GM23338 (cell line): ENCODE measurements at regions not wholly inside any gene's neighbourhood (a gene's known extent, or its start where the extent isn't known, plus 50 kb on each side); places are given as distances from the start of the nearest gene placed in this dataset.

Experiments
- ATAC-seq: fragments of 200-7000 bp; cut with Tn5 transposase; 3 replicates; pipeline ENCODE4 v1.9.1; 2020
- DNase-seq: peaks from one replicate; pipeline ENCODE4 v3.0.0-alpha.2; 2015; ENCODE audit warnings: low spot score
- H2AFZ ChIP-seq: fragments of 200-600 bp; sonication (generic); 2 replicates; pipeline ENCODE4 v1.8.0; 2016; ENCODE audit warnings: antibody characterized with exemption, mild to moderate bottlenecking, moderate library complexity
- H3F3A ChIP-seq: fragments of 200-600 bp; sonication (generic); replicated peaks from 2 replicates; pipeline ENCODE4 v1.8.0; 2017; ENCODE audit warnings: antibody characterized with exemption, mixed run types, low read depth
- H3K27ac ChIP-seq: fragments of 200-600 bp; sonication (generic); 2 replicates; pipeline ENCODE4 v1.6.1; 2016; ENCODE audit warnings: low read depth
- H3K27me3 ChIP-seq: fragments of 200-600 bp; sonication (generic); 2 replicates; pipeline ENCODE4 v1.8.0; 2016; ENCODE audit warnings: mild to moderate bottlenecking, mixed run types, moderate library complexity; ENCODE audit not compliant: insufficient read depth
- H3K36me3 ChIP-seq: fragments of 200-600 bp; sonication (generic); 2 replicates; pipeline ENCODE4 v1.8.0; 2016; ENCODE audit warnings: mild to moderate bottlenecking; ENCODE audit not compliant: insufficient read depth
- H3K4me1 ChIP-seq: fragments of 200-600 bp; sonication (generic); 2 replicates; pipeline ENCODE4 v1.8.0; 2016; ENCODE audit warnings: mild to moderate bottlenecking, moderate library complexity; ENCODE audit not compliant: insufficient read depth
- H3K4me2 ChIP-seq: fragments of 200-600 bp; sonication (generic); 2 replicates; pipeline ENCODE4 v1.7.1; 2017; ENCODE audit warnings: mixed run types
- H3K4me3 ChIP-seq: fragments of 200-600 bp; sonication (generic); 2 replicates; pipeline ENCODE4 v1.6.1; 2016; ENCODE audit warnings: mixed run types
- H3K79me2 ChIP-seq: fragments of 200-600 bp; sonication (generic); replicated peaks from 2 replicates; pipeline ENCODE4 v1.8.0; 2017; ENCODE audit warnings: mild to moderate bottlenecking; ENCODE audit not compliant: insufficient read depth
- H3K9me2 ChIP-seq: fragments of 200-600 bp; sonication (generic); 2 replicates; pipeline ENCODE4 v1.8.0; 2017; ENCODE audit not compliant: insufficient read depth
- H4K20me1 ChIP-seq: fragments of 200-600 bp; sonication (generic); replicated peaks from 2 replicates; pipeline ENCODE4 v1.8.0; 2017; ENCODE audit warnings: mild to moderate bottlenecking; ENCODE audit not compliant: insufficient read depth
- H3K27ac Mint-ChIP-seq: 2 replicates; pipeline ENCODE4 v1.8.0; 2020; ENCODE audit warnings: inconsistent platforms, mild to moderate bottlenecking, moderate library complexity, mixed read lengths
- H3K27me3 Mint-ChIP-seq: 3 replicates; pipeline ENCODE4 v1.8.0; 2022; ENCODE audit warnings: low read depth, mild to moderate bottlenecking, moderate library complexity, mixed read lengths, inconsistent platforms; ENCODE audit not compliant: insufficient read depth, poor library complexity
- H3K36me3 Mint-ChIP-seq: 3 replicates; pipeline ENCODE4 v1.8.0; 2021; ENCODE audit warnings: low read depth, mild to moderate bottlenecking, inconsistent platforms, moderate library complexity, mixed read lengths
- H3K4me1 Mint-ChIP-seq: 3 replicates; pipeline ENCODE4 v1.8.0; 2020; ENCODE audit warnings: mild to moderate bottlenecking, inconsistent platforms, mixed read lengths
- H3K4me3 Mint-ChIP-seq: 3 replicates; pipeline ENCODE4 v1.8.0; 2021; ENCODE audit warnings: moderate library complexity, mild to moderate bottlenecking, inconsistent platforms, mixed read lengths
- H3K9me3 Mint-ChIP-seq: 3 replicates; pipeline ENCODE4 v1.8.0; 2020; ENCODE audit warnings: moderate library complexity, mild to moderate bottlenecking, inconsistent platforms, mixed read lengths
- CREB1 ChIP-seq: fragments of 250-450 bp; sonication (Bioruptor Pico); IDR thresholded peaks from 2 replicates; pipeline ENCODE4 v1.5.0; 2020; ENCODE audit warnings: low read depth, mild to moderate bottlenecking, moderate library complexity
- EZH2 ChIP-seq: fragments of 200-600 bp; sonication (generic); IDR thresholded peaks from one replicate; pipeline ENCODE4 v1.8.0; 2017; ENCODE audit warnings: antibody characterized with exemption, mild to moderate bottlenecking, low read depth; ENCODE audit not compliant: unreplicated experiment
- EZH2phosphoT487 ChIP-seq: fragments of 200-600 bp; sonication (generic); IDR thresholded peaks from one replicate; pipeline ENCODE4 v1.8.1; 2018; ENCODE audit warnings: antibody characterized with exemption; ENCODE audit not compliant: unreplicated experiment
- JUNB ChIP-seq: IDR thresholded peaks from one replicate; pipeline ENCODE4 v1.6.1; 2016; ENCODE audit warnings: antibody characterized with exemption; ENCODE audit not compliant: unreplicated experiment
- NANOG ChIP-seq: IDR thresholded peaks from 2 replicates; pipeline ENCODE4 v1.6.1; 2016; ENCODE audit warnings: antibody characterized with exemption, borderline replicate concordance
- POLR2AphosphoS5 ChIP-seq: IDR thresholded peaks from 2 replicates; pipeline ENCODE4 v1.6.1; 2016; ENCODE audit warnings: antibody characterized with exemption, low read depth
- STAT1 ChIP-seq: IDR thresholded peaks from one replicate; pipeline ENCODE4 v1.6.1; 2016; ENCODE audit warnings: antibody characterized with exemption; ENCODE audit not compliant: unreplicated experiment
- ZNF114 ChIP-seq: fragments of 250-450 bp; sonication (Bioruptor Pico); IDR thresholded peaks from 2 replicates; pipeline ENCODE4 v1.5.0; 2020; ENCODE audit warnings: mild to moderate bottlenecking, moderate library complexity
- ZNF331 ChIP-seq: fragments of 250-450 bp; sonication (Bioruptor Pico); IDR thresholded peaks from 2 replicates; pipeline ENCODE4 v1.5.0; 2020; ENCODE audit warnings: low read depth, mild to moderate bottlenecking, moderate library complexity
- TF ChIP-seq, protein P1 (sequence below): fragments of 250-450 bp; sonication (Bioruptor Pico); IDR thresholded peaks from 2 replicates; pipeline ENCODE4 v1.5.0; 2020; ENCODE audit warnings: mild to moderate bottlenecking, moderate library complexity
- TF ChIP-seq, protein P2 (sequence below): IDR thresholded peaks from 2 replicates; pipeline ENCODE4 v1.6.1; 2016; ENCODE audit warnings: antibody characterized with exemption
- TF ChIP-seq, protein P3 (sequence below), 2 experiments: fragments of 200-600 bp in 1 of 2; sonication (generic) in 1 of 2; conservative IDR thresholded peaks; 2 replicates each; pipeline versions ENCODE4 v1.5.1 to v1.6.1; 2016 to 2017; ENCODE audit warnings: antibody characterized with exemption in 2 of 2, low read depth in 2 of 2, mild to moderate bottlenecking in 2 of 2, moderate library complexity in 1 of 2

DNA sequence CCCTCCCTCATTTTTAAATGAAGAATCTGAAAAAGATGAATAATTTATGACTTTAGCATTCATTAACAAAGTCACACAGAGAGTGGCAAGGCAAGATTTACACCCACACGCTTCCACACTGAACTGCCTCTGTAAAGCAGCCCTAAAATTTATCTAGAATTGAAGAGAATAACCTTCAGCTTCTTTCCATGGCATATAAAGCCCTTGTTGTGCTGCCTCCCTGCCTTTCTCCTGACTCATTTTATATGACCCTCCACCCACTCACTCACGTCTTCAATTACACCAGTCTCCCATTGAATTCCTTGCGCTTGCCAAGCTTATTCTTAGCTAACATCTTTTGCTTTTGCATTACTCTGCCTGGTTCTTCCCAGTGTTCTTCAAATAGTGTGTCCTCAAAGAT is 2649.3 kb downstream of the PCDH7 start:
- Mint-ChIP-seq H3K4me1 (peaks cover 4% of the 10 kb centered on the region; the same call in 2 of the 3 replicates), H3K27me3 (no peaks in the 10 kb centered on the region), H3K27ac (no peak overlapping the region), H3K9me3 (peaks cover 11% of the 10 kb centered on the region), H3K4me3 (no peak overlapping the region), H3K36me3 (peaks cover 3% of the 10 kb centered on the region; the same call in 1 of the 3 replicates)
- H3K9me2 ChIP-seq = 0 out of 2 replicates have a peak, but pooled peaks cover 5% of the 10 kb centered on the region
- H3K27ac ChIP-seq = no peak overlapping the region
- H3K36me3 ChIP-seq = no peaks in the 10 kb centered on the region
- H3K4me2 ChIP-seq = no peak overlapping the region
- no peaks in the 10 kb centered on the region for H4K20me1 ChIP-seq
- DNase-seq = no peak
- peak overlapping the region; percentile 94; the same call in 1 of the 2 replicates for H2AFZ ChIP-seq
- no peaks in the 10 kb centered on the region for H3K27me3 ChIP-seq
- no peaks in the 10 kb centered on the region for H3K79me2 ChIP-seq
- H3K4me1 ChIP-seq = no peaks in the 10 kb centered on the region
- TF ChIP-seq STAT1 (no peak), ZNF331 (no peak), JUNB (no peak), EZH2phosphoT487 (no peak), POLR2AphosphoS5 (no peak), NANOG (no peak), CREB1 (CRISPR knock-in tag) (no peak), EZH2 (no peak), ZNF114 (CRISPR knock-in tag) (no peak)
- TF ChIP-seq, protein P1, sequence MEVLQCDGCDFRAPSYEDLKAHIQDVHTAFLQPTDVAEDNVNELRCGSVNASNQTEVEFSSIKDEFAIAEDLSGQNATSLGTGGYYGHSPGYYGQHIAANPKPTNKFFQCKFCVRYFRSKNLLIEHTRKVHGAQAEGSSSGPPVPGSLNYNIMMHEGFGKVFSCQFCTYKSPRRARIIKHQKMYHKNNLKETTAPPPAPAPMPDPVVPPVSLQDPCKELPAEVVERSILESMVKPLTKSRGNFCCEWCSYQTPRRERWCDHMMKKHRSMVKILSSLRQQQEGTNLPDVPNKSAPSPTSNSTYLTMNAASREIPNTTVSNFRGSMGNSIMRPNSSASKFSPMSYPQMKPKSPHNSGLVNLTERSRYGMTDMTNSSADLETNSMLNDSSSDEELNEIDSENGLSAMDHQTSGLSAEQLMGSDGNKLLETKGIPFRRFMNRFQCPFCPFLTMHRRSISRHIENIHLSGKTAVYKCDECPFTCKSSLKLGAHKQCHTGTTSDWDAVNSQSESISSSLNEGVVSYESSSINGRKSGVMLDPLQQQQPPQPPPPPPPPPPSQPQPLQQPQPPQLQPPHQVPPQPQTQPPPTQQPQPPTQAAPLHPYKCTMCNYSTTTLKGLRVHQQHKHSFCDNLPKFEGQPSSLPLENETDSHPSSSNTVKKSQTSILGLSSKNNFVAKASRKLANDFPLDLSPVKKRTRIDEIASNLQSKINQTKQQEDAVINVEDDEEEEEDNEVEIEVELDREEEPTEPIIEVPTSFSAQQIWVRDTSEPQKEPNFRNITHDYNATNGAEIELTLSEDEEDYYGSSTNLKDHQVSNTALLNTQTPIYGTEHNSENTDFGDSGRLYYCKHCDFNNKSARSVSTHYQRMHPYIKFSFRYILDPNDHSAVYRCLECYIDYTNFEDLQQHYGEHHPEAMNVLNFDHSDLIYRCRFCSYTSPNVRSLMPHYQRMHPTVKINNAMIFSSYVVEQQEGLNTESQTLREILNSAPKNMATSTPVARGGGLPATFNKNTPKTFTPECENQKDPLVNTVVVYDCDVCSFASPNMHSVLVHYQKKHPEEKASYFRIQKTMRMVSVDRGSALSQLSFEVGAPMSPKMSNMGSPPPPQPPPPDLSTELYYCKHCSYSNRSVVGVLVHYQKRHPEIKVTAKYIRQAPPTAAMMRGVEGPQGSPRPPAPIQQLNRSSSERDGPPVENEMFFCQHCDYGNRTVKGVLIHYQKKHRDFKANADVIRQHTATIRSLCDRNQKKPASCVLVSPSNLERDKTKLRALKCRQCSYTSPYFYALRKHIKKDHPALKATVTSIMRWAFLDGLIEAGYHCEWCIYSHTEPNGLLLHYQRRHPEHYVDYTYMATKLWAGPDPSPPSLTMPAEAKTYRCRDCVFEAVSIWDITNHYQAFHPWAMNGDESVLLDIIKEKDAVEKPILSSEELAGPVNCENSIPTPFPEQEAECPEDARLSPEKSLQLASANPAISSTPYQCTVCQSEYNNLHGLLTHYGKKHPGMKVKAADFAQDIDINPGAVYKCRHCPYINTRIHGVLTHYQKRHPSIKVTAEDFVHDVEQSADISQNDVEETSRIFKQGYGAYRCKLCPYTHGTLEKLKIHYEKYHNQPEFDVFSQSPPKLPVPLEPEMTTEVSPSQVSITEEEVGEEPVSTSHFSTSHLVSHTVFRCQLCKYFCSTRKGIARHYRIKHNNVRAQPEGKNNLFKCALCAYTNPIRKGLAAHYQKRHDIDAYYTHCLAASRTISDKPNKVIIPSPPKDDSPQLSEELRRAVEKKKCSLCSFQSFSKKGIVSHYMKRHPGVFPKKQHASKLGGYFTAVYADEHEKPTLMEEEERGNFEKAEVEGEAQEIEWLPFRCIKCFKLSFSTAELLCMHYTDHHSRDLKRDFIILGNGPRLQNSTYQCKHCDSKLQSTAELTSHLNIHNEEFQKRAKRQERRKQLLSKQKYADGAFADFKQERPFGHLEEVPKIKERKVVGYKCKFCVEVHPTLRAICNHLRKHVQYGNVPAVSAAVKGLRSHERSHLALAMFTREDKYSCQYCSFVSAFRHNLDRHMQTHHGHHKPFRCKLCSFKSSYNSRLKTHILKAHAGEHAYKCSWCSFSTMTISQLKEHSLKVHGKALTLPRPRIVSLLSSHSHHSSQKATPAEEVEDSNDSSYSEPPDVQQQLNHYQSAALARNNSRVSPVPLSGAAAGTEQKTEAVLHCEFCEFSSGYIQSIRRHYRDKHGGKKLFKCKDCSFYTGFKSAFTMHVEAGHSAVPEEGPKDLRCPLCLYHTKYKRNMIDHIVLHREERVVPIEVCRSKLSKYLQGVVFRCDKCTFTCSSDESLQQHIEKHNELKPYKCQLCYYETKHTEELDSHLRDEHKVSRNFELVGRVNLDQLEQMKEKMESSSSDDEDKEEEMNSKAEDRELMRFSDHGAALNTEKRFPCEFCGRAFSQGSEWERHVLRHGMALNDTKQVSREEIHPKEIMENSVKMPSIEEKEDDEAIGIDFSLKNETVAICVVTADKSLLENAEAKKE = no peak
- TF ChIP-seq, protein P2, sequence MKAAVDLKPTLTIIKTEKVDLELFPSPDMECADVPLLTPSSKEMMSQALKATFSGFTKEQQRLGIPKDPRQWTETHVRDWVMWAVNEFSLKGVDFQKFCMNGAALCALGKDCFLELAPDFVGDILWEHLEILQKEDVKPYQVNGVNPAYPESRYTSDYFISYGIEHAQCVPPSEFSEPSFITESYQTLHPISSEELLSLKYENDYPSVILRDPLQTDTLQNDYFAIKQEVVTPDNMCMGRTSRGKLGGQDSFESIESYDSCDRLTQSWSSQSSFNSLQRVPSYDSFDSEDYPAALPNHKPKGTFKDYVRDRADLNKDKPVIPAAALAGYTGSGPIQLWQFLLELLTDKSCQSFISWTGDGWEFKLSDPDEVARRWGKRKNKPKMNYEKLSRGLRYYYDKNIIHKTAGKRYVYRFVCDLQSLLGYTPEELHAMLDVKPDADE = no peak
- TF ChIP-seq, protein P3, sequence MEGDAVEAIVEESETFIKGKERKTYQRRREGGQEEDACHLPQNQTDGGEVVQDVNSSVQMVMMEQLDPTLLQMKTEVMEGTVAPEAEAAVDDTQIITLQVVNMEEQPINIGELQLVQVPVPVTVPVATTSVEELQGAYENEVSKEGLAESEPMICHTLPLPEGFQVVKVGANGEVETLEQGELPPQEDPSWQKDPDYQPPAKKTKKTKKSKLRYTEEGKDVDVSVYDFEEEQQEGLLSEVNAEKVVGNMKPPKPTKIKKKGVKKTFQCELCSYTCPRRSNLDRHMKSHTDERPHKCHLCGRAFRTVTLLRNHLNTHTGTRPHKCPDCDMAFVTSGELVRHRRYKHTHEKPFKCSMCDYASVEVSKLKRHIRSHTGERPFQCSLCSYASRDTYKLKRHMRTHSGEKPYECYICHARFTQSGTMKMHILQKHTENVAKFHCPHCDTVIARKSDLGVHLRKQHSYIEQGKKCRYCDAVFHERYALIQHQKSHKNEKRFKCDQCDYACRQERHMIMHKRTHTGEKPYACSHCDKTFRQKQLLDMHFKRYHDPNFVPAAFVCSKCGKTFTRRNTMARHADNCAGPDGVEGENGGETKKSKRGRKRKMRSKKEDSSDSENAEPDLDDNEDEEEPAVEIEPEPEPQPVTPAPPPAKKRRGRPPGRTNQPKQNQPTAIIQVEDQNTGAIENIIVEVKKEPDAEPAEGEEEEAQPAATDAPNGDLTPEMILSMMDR (conservative IDR thresholded peaks at IDR 0.05; ENCODE audit: low read depth in 2 of 2) = no peak
- H3F3A ChIP-seq = no peaks in the 10 kb centered on the region
- no peak for ATAC-seq
- no peak overlapping the region for H3K4me3 ChIP-seq
